Nephron (organoid): ENCODE measurements at regions not wholly inside any gene's neighbourhood (a gene's known extent, or its start where the extent isn't known, plus 50 kb on each side); places are given as distances from the start of the nearest gene placed in this dataset.
"Not testable (repeated sequence)": the region's sequence is repeated elsewhere in the genome, so short reads cannot be mapped to it uniquely, and the experiment has no call there.

Experiments
- H3K27ac Mint-ChIP-seq, 3 experiments: 2 replicates each; pipeline ENCODE4 v1.8.0; 2020; ENCODE audit warnings: mixed read lengths in 3 of 3, mild to moderate bottlenecking in 2 of 3, moderate library complexity in 1 of 3
- H3K27me3 Mint-ChIP-seq: 2 replicates; pipeline ENCODE4 v1.8.0; 2021; ENCODE audit warnings: low read depth, mild to moderate bottlenecking, moderate library complexity, mixed read lengths
- H3K36me3 Mint-ChIP-seq: 2 replicates; pipeline ENCODE4 v1.8.0; 2020; ENCODE audit warnings: low read depth, mixed read lengths
- H3K4me1 Mint-ChIP-seq: 2 replicates; pipeline ENCODE4 v1.8.0; 2020; ENCODE audit warnings: mixed read lengths
- H3K4me3 Mint-ChIP-seq, 3 experiments: 2 replicates each; pipeline ENCODE4 v1.8.0; 2020; ENCODE audit warnings: mild to moderate bottlenecking in 3 of 3, mixed read lengths in 3 of 3, moderate library complexity in 2 of 3
- H3K9me3 Mint-ChIP-seq: 2 replicates; pipeline ENCODE4 v1.8.0; 2020; ENCODE audit warnings: mixed read lengths
- TF ChIP-seq, protein P1 (sequence below), 3 experiments: fragments of 200-600 bp; sonication (generic); IDR thresholded peaks; one replicate each; pipeline ENCODE4 v1.5.0; 2021; ENCODE audit warnings: antibody characterized with exemption in 3 of 3; ENCODE audit not compliant: unreplicated experiment in 3 of 3

DNA sequence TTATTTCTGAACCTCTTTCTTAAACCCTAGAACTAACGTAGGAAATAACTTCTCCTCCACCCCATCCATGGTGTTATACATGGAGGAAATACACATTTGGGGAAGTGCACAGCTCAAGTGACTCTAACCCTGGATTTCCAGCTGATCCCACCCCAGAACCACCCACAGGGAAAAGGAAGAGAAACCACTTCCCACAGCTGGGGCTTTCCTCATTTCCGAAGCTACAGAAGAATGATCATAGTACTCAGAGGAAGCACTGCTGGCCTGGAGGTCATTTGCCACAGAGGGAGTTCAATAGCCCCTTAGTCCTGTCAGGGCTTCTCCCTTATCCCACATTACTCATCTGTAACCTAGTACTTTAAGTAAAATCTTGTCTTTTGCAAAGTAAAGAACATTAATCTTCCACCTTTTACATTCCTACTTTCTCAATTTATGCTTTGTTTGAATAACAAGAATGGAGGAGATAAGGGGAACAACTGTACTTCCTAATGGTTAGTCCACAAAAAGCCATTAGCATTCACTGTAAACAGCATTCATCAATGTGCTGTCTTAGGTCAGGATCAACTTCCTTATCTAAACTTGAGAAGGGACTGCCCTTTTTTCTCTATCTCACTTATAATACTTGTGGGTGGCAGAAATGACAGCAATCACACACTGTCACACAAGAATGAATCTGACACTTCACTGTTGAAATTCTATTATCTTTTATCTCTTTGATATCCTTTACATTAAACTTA lies 63.0 kb upstream of the RGS1 start:
- peak overlapping the region in 1 of 3 experiments; percentile 4 for H3K27ac Mint-ChIP-seq
- H3K36me3 Mint-ChIP-seq = no peaks in the 10 kb centered on the region
- no peaks in the 10 kb centered on the region for H3K27me3 Mint-ChIP-seq
- no peak overlapping the region for H3K4me3 Mint-ChIP-seq
- peaks cover 6% of the 10 kb centered on the region for H3K4me1 Mint-ChIP-seq
- H3K9me3 Mint-ChIP-seq = no peaks in the 10 kb centered on the region
- TF ChIP-seq, protein P1, sequence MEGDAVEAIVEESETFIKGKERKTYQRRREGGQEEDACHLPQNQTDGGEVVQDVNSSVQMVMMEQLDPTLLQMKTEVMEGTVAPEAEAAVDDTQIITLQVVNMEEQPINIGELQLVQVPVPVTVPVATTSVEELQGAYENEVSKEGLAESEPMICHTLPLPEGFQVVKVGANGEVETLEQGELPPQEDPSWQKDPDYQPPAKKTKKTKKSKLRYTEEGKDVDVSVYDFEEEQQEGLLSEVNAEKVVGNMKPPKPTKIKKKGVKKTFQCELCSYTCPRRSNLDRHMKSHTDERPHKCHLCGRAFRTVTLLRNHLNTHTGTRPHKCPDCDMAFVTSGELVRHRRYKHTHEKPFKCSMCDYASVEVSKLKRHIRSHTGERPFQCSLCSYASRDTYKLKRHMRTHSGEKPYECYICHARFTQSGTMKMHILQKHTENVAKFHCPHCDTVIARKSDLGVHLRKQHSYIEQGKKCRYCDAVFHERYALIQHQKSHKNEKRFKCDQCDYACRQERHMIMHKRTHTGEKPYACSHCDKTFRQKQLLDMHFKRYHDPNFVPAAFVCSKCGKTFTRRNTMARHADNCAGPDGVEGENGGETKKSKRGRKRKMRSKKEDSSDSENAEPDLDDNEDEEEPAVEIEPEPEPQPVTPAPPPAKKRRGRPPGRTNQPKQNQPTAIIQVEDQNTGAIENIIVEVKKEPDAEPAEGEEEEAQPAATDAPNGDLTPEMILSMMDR (IDR thresholded peaks at IDR 0.05; ENCODE audit: unreplicated experiment in 3 of 3) = no peak

DNA sequence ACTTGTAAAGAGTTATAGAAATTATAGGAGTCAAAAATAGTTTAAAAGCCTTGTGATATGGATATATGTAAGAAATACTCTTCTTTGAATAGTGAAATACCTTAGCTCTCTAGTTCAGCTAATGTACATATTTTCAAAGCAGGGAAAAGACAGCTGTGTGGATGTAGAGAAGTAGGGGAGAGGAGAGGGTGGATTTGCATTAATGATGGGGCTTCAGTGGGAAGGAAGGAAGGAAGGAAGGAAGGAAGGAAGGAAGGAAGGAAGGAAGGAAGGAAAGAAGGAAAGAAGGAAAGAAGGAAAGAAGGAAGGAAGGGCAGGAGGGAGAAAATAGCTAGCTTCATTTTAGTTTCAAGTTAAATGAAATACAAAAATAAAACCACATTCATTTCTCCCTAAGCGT lies 62.4 kb upstream of the RGS1 start:
- TF ChIP-seq, protein P1 (IDR thresholded peaks at IDR 0.05; ENCODE audit: unreplicated experiment in 3 of 3) = no peak
- H3K4me1 Mint-ChIP-seq = peaks cover 6% of the 10 kb centered on the region
- no peaks in the 10 kb centered on the region for H3K27me3 Mint-ChIP-seq
- no peaks in the 10 kb centered on the region for H3K36me3 Mint-ChIP-seq
- H3K27ac Mint-ChIP-seq = peak overlapping the region in 1 of 3 experiments; percentile 4
- no peaks in the 10 kb centered on the region for H3K9me3 Mint-ChIP-seq
- no peak overlapping the region for H3K4me3 Mint-ChIP-seq

DNA sequence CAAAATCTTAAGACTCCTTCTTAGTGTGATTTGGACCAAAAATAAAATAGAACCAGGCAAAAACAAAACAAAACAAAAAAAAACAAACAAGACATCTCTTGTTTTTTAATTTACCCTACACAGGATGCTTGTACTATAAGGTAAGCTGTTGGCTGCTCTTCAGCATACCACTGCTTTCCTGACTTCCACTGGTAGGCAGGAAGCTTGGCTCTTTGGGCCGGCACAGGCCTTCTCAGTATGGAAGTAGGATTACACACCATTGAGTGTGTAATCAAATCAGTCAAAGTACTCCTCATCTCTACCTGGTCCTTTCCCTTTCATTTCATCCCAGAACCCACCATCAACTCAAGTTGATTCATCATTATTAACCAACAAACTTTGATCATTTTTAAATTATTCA lies 61.9 kb upstream of the RGS1 start:
- no peaks in the 10 kb centered on the region for H3K9me3 Mint-ChIP-seq
- H3K4me1 Mint-ChIP-seq = peaks cover 6% of the 10 kb centered on the region
- H3K4me3 Mint-ChIP-seq = no peak overlapping the region
- TF ChIP-seq, protein P1 (IDR thresholded peaks at IDR 0.05; ENCODE audit: unreplicated experiment in 3 of 3) = no peak
- no peak overlapping the region for H3K27ac Mint-ChIP-seq
- H3K36me3 Mint-ChIP-seq = no peaks in the 10 kb centered on the region
- no peaks in the 10 kb centered on the region for H3K27me3 Mint-ChIP-seq

DNA sequence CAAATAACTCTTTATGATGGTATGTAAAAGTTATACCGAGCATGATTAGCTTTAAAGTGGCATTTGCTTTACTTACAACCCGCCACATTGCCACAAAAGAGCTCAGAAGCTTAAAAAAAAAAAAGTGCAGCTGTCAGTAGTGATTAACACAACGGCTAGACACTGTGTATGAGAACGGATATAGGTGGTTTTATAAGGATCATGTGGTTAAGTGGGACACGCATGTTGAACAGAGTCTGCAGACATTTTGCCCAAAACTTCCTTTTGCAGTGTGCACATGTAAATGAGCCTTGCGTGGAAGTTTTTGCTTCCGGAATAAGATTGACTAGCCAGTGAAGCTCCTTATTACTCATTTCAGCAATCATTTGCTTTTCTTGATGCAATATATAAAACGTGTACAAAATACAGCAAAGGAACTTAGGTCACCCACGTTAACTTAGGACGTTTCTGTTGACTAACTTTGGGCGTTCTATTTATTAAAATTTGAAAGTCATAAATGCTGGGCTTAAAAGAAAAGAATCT lies 58.7 kb upstream of the RGS1 start:
- no peaks in the 10 kb centered on the region for H3K36me3 Mint-ChIP-seq
- H3K4me3 Mint-ChIP-seq = no peak overlapping the region

DNA sequence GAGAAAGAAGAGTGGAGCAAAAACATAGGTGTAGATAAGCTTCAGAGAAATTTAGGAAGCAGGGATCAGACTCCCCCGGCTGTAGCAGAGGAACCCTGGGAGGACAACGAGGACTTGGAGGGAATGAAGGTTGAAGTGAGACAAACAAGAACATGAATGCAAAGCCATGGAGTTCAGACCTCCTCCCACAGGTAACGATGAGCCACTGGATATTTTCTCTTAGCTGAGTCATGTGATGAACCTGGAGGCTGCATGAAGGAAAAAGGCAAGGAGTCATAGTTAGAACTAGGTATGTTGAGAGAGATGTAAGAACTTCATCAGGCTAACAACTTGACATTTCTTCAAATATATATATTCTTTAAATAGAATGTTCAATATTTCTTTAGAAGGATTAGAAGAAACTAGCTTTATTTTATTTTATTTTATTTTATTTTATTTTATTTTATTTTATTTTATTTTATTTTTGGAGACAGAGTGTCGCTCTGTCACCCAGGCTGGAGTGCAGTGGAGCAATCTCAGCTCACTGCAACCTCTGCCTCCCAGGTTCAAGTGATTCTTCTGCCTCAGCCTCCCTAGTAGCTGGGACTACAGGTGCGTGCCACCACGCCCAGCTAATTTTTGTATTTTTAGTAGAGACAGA lies 57.7 kb upstream of the RGS1 start:
- H3K27me3 Mint-ChIP-seq, H3K27ac Mint-ChIP-seq, H3K4me3 Mint-ChIP-seq, H3K4me1 Mint-ChIP-seq, H3K36me3 Mint-ChIP-seq, H3K9me3 Mint-ChIP-seq: not testable (repeated sequence)

More for the DNA sequence above, 58.7 kb upstream of the RGS1 start:
- H3K27ac Mint-ChIP-seq = peak overlapping the region in 1 of 3 experiments; percentile 48
- TF ChIP-seq, protein P1 (IDR thresholded peaks at IDR 0.05; ENCODE audit: unreplicated experiment in 3 of 3) = no peak
- no peaks in the 10 kb centered on the region for H3K9me3 Mint-ChIP-seq
- H3K27me3 Mint-ChIP-seq = no peaks in the 10 kb centered on the region
- peaks cover 6% of the 10 kb centered on the region for H3K4me1 Mint-ChIP-seq

DNA sequence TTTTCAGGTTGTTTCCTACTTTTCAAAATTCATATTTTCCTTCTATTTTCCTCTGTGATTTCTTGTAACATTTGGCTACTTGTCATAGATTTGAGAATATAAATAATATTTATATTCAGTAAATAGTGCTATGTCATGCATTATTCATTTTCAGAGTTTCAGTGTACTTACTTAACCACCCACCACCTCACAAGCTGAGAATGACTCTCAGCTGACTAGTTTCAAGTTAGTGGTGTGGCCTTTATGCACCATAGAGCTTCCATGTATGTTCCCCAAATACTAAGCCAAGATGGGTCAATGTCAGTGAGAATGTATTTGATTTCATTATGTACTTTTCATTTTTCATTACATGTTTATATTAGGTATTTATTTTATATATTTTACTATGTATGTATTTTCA lies 56.9 kb upstream of the RGS1 start:
- H3K4me1 Mint-ChIP-seq = peaks cover 6% of the 10 kb centered on the region
- no peak overlapping the region for H3K4me3 Mint-ChIP-seq
- no peaks in the 10 kb centered on the region for H3K27me3 Mint-ChIP-seq
- H3K27ac Mint-ChIP-seq = no peak overlapping the region
- TF ChIP-seq, protein P1 (IDR thresholded peaks at IDR 0.05; ENCODE audit: unreplicated experiment in 3 of 3) = no peak
- no peaks in the 10 kb centered on the region for H3K9me3 Mint-ChIP-seq
- H3K36me3 Mint-ChIP-seq = no peaks in the 10 kb centered on the region
